Kidney (tissue), 13 donors: ENCODE measurements at regions not wholly inside any gene's neighbourhood (a gene's known extent, or its start where the extent isn't known, plus 50 kb on each side); places are given as distances from the start of the nearest gene placed in this dataset.

ENCODE experiments used
- DNase-seq, 5 donors: peaks; one replicate each; pipeline ENCODE4 v3.0.0-alpha.2; 2013 to 2020
- FAIRE-seq: peaks from 2 replicates; lab custom pipeline; 2012; peaks lifted over from hg19 to GRCh38; lab: Jason Lieb, UNC
- H3K27ac ChIP-seq, 2 donors: one replicate each; pipeline ENCODE4 v1.7.0; 2013; ENCODE audit warnings: low read depth in 2 of 2, low read length in 2 of 2, inconsistent platforms in 1 of 2
- H3K27me3 ChIP-seq: one replicate; pipeline ENCODE4 v1.7.1; 2013; ENCODE audit warnings: low read length, inconsistent platforms; ENCODE audit not compliant: control insufficient read depth, insufficient read depth
- H3K36me3 ChIP-seq, 3 donors: one replicate each; pipeline versions ENCODE4 v1.7.0 to v1.7.1; 2013; ENCODE audit warnings: low read length in 3 of 3, control low read depth in 1 of 3, inconsistent platforms in 1 of 3; ENCODE audit not compliant: insufficient read depth in 3 of 3, control insufficient read depth in 2 of 3
- H3K4me1 ChIP-seq, 3 donors: one replicate each; pipeline versions ENCODE4 v1.7.0 to v1.7.1; 2013; ENCODE audit warnings: low read length in 3 of 3, inconsistent platforms in 1 of 3, low read depth in 1 of 3; ENCODE audit not compliant: control insufficient read depth in 2 of 3, insufficient read depth in 2 of 3
- H3K4me3 ChIP-seq, 3 donors: one replicate each; pipeline versions ENCODE4 v1.7.0 to v1.8.1; 2013; ENCODE audit warnings: low read length in 3 of 3, control low read depth in 1 of 3, inconsistent platforms in 1 of 3
- H3K9ac ChIP-seq, 3 donors: one replicate each; pipeline versions ENCODE4 v1.7.0 to v1.7.1; 2013; ENCODE audit warnings: low read length in 3 of 3, control low read depth in 1 of 3, inconsistent platforms in 1 of 3
- H3K9me3 ChIP-seq, 3 donors: one replicate each; pipeline versions ENCODE4 v1.7.0 to v1.7.1; 2013; ENCODE audit warnings: low read length in 3 of 3, control low read depth in 1 of 3, inconsistent platforms in 1 of 3; ENCODE audit not compliant: control insufficient read depth in 2 of 3, insufficient read depth in 1 of 3
- CTCF ChIP-seq: IDR thresholded peaks from 3 replicates; pipeline ENCODE4 v1.5.1; 2012; ENCODE audit warnings: mild to moderate bottlenecking, moderate library complexity, borderline replicate concordance; ENCODE audit not compliant: insufficient read depth; ENCODE audit errors: extremely low read depth
- intact Hi-C: fragments of 100-400 bp; cut with DNase I; formaldehyde crosslinking; loops from one replicate; pipeline ENCODE4 v1.11.1; 2022
- donor health status: control.
- donor health status: control.
- donor health status: control.
- donor health status: control.
- donor health status: control.
- donor health status: DM: yes; HTN: yes; CAD: no.
- donor health status: Normal renal cell carcinoma (clear cell type).

- no peak overlapping the region for H3K27ac ChIP-seq
- no peak for TF ChIP-seq CTCF
- H3K27me3 ChIP-seq, result no peaks in the 10 kb centered on the region
- no peak overlapping the region for H3K4me3 ChIP-seq
- FAIRE-seq, result no peak
- H3K36me3 ChIP-seq, result no peaks in the 10 kb centered on the region
- intact Hi-C loops, result no loop called here
- H3K4me1 ChIP-seq, result no peaks in the 10 kb centered on the region
- peaks cover 0 to 3% (median 0%) of the 10 kb centered on the region in 3 donors for H3K9me3 ChIP-seq
- H3K9ac ChIP-seq, result no peak overlapping the region
- DNase-seq, result no peak
Observed at GRCh38 chr1:90798883-90799282, 81.8 kb upstream of the BARHL2 start.

GRCh38 chr1:90798344-90798743 lies 81.2 kb upstream of the BARHL2 start:
- DNase-seq (no peak), FAIRE-seq (no peak)
- Histone ChIP-seq H3K9me3 (peaks cover 0 to 3% (median 0%) of the 10 kb centered on the region in 3 donors), H3K27ac (no peak overlapping the region), H3K27me3 (no peaks in the 10 kb centered on the region), H3K36me3 (no peaks in the 10 kb centered on the region), H3K9ac (no peak overlapping the region), H3K4me3 (no peak overlapping the region), H3K4me1 (no peaks in the 10 kb centered on the region)
- intact Hi-C loops, result no loop called here
- no peak for TF ChIP-seq CTCF

GRCh38 chr1:90795431-90795830 lies 78.3 kb upstream of the BARHL2 start:
- DNase-seq, result peak in 2 of 5 donors; percentile 1 to 27
- Histone ChIP-seq H3K27me3 (no peaks in the 10 kb centered on the region), H3K4me3 (no peak overlapping the region), H3K9ac (no peak overlapping the region), H3K4me1 (no peaks in the 10 kb centered on the region), H3K9me3 (no peaks in the 10 kb centered on the region), H3K27ac (no peak overlapping the region), H3K36me3 (no peaks in the 10 kb centered on the region)
- TF ChIP-seq CTCF, result no peak
- no peak for FAIRE-seq
- intact Hi-C loops, result no loop called here

- intact Hi-C loops, result no loop called here
- H3K27ac ChIP-seq, result no peak overlapping the region
- no peak for TF ChIP-seq CTCF
- no peak overlapping the region for H3K4me3 ChIP-seq
- H3K27me3 ChIP-seq, result no peaks in the 10 kb centered on the region
- no peaks in the 10 kb centered on the region for H3K9me3 ChIP-seq
- H3K36me3 ChIP-seq, result no peaks in the 10 kb centered on the region
- DNase-seq (no peak), FAIRE-seq (no peak)
- H3K4me1 ChIP-seq, result no peaks in the 10 kb centered on the region
- no peak overlapping the region for H3K9ac ChIP-seq
Observed at GRCh38 chr1:90786709-90787108, 69.6 kb upstream of the BARHL2 start.
